ENCODE measurements at regions not wholly inside any gene's neighbourhood (a gene's known extent, or its start where the extent isn't known, plus 50 kb on each side); places are given as distances from the start of the nearest gene placed in this dataset.

- DNase-seq, result no peak
Observed at GRCh38 chr12:67915335-67915851, 73.9 kb upstream of the IFNG-AS1 start.

- no peak for DNase-seq
Observed at GRCh38 chr12:67916266-67916970, 72.8 kb upstream of the IFNG-AS1 start.

GRCh38 chr12:67917811-67918210, 71.4 kb upstream of the IFNG-AS1 start:
- no peak for DNase-seq

- DNase-seq, result no peak
Observed at GRCh38 chr12:67918441-67918840, 70.8 kb upstream of the IFNG-AS1 start.

GRCh38 chr12:67919406-67919805, 69.8 kb upstream of the IFNG-AS1 start:
- DNase-seq, result no peak

GRCh38 chr12:67920413-67920812, 68.8 kb upstream of the IFNG-AS1 start:
- no peak for DNase-seq

GRCh38 chr12:67921286-67921685, 68.0 kb upstream of the IFNG-AS1 start:
- no peak for DNase-seq

- DNase-seq, result no peak
Observed at GRCh38 chr12:67922245-67922644, 67.0 kb upstream of the IFNG-AS1 start.

GRCh38 chr12:67925077-67925476, 64.2 kb upstream of the IFNG-AS1 start:
- DNase-seq, result no peak

GRCh38 chr12:67925552-67925951, 63.7 kb upstream of the IFNG-AS1 start:
- no peak for DNase-seq

GRCh38 chr12:67926063-67926462, 63.2 kb upstream of the IFNG-AS1 start:
- DNase-seq, result no peak

GRCh38 chr12:67927324-67927723, 61.9 kb upstream of the IFNG-AS1 start:
- no peak for DNase-seq

GRCh38 chr12:67927815-67928214, 61.4 kb upstream of the IFNG-AS1 start:
- no peak for DNase-seq

- no peak for DNase-seq
Observed at GRCh38 chr12:67928621-67929383, 60.4 kb upstream of the IFNG-AS1 start.

GRCh38 chr12:67929384-67929772, 59.9 kb upstream of the IFNG-AS1 start:
- DNase-seq, result no peak

GRCh38 chr12:67937822-67938221, 51.4 kb upstream of the IFNG-AS1 start:
- no peak for DNase-seq
